HG03060 (cell line): ENCODE measurements at regions not wholly inside any gene's neighbourhood (a gene's known extent, or its start where the extent isn't known, plus 50 kb on each side); places are given as distances from the start of the nearest gene placed in this dataset.

Experiments used
- ATAC-seq: cut with Tn5 transposase; IDR thresholded peaks from one replicate; pipeline ENCODE4 v1.9.1; 2021; ENCODE audit warnings: low read depth, moderate number of reproducible peaks; ENCODE audit not compliant: unreplicated experiment

GRCh38 chr15:91603384-91604080 is 250.0 kb upstream of the SLCO3A1 start:
- ATAC-seq, result no peak

GRCh38 chr15:91604122-91604521 is 249.4 kb upstream of the SLCO3A1 start:
- no peak for ATAC-seq

GRCh38 chr15:91605576-91605975 is 247.9 kb upstream of the SLCO3A1 start:
- no peak for ATAC-seq

- ATAC-seq, result no peak
Measured at GRCh38 chr15:91609231-91609630, 244.3 kb upstream of the SLCO3A1 start.

GRCh38 chr15:91609966-91610365 is 243.5 kb upstream of the SLCO3A1 start:
- ATAC-seq, result no peak

- no peak for ATAC-seq
Measured at GRCh38 chr15:91611561-91612323, 241.8 kb upstream of the SLCO3A1 start.

GRCh38 chr15:91620229-91620628 is 233.3 kb upstream of the SLCO3A1 start:
- ATAC-seq, result no peak

GRCh38 chr15:91622235-91622634 is 231.3 kb upstream of the SLCO3A1 start:
- no peak for ATAC-seq

GRCh38 chr15:91622711-91623342 is 230.7 kb upstream of the SLCO3A1 start:
- no peak for ATAC-seq

- ATAC-seq, result no peak
Measured at GRCh38 chr15:91624353-91624968, 229.0 kb upstream of the SLCO3A1 start.

- ATAC-seq, result no peak
Measured at GRCh38 chr15:91625506-91625905, 228.0 kb upstream of the SLCO3A1 start.

- no peak for ATAC-seq
Measured at GRCh38 chr15:91627473-91628278, 225.8 kb upstream of the SLCO3A1 start.

GRCh38 chr15:91630090-91630489 is 223.4 kb upstream of the SLCO3A1 start:
- ATAC-seq, result no peak

- no peak for ATAC-seq
Measured at GRCh38 chr15:91632176-91632575, 221.3 kb upstream of the SLCO3A1 start.

- ATAC-seq, result no peak
Measured at GRCh38 chr15:91632981-91633380, 220.5 kb upstream of the SLCO3A1 start.

GRCh38 chr15:91634179-91634578 is 219.3 kb upstream of the SLCO3A1 start:
- no peak for ATAC-seq

- no peak for ATAC-seq
Measured at GRCh38 chr15:91635080-91635479, 218.4 kb upstream of the SLCO3A1 start.

GRCh38 chr15:91635641-91636040 is 217.9 kb upstream of the SLCO3A1 start:
- ATAC-seq, result no peak

- no peak for ATAC-seq
Measured at GRCh38 chr15:91649016-91649415, 204.5 kb upstream of the SLCO3A1 start.

GRCh38 chr15:91649831-91650321 is 203.6 kb upstream of the SLCO3A1 start:
- ATAC-seq, result no peak
